A673 (cell line): ENCODE measurements at regions not wholly inside any gene's neighbourhood (a gene's known extent, or its start where the extent isn't known, plus 50 kb on each side); places are given as distances from the start of the nearest gene placed in this dataset.
"Not testable (repeated sequence)": the region's sequence is repeated elsewhere in the genome, so short reads cannot be mapped to it uniquely, and the experiment has no call there.

Experiments used
- BruUV-seq: library from RNA; stranded (reverse); fragments of 400-500 nt; replicated peaks from 2 replicates; lab custom pipeline; 2021; lab: Mats Ljungman, UMichigan
- CTCF ChIA-PET: fragments of 300-600 bp; sonication (Branson Sonifier 250); formaldehyde crosslinking; loops from one replicate; lab custom pipeline; 2022; ENCODE audit warnings: antibody characterized with exemption; lab: Charles Lee
- POLR2A ChIA-PET: fragments of 300-600 bp; sonication (Branson Sonifier 250); formaldehyde crosslinking; loops from one replicate; lab custom pipeline; 2022; ENCODE audit warnings: antibody characterized with exemption; ENCODE audit not compliant: low non-redundant PET; lab: Charles Lee
- DNase-seq: peaks from one replicate; pipeline ENCODE4 v3.0.0-alpha.2; 2015; ENCODE audit warnings: low spot score
- H3K27ac ChIP-seq: fragments of 200-600 bp; sonication (generic); 2 replicates; pipeline ENCODE4 v1.5.1; 2016; ENCODE audit warnings: mixed run types, low read depth, mild to moderate bottlenecking, mixed read lengths, antibody characterized with exemption, low read length; ENCODE audit not compliant: poor library complexity, severe bottlenecking
- H3K27me3 ChIP-seq: fragments of 200-600 bp; sonication (generic); replicated peaks from 2 replicates; pipeline ENCODE4 v1.6.1; 2017; ENCODE audit warnings: mixed run types, low read depth, mild to moderate bottlenecking, mixed read lengths, antibody characterized with exemption, low read length; ENCODE audit not compliant: insufficient read depth, poor library complexity
- H3K36me3 ChIP-seq: fragments of 200-600 bp; sonication (generic); 2 replicates; pipeline ENCODE4 v1.6.1; 2016; ENCODE audit warnings: mixed run types, mild to moderate bottlenecking, mixed read lengths, antibody characterized with exemption, low read length; ENCODE audit not compliant: insufficient read depth, poor library complexity, severe bottlenecking
- H3K4me1 ChIP-seq: fragments of 200-600 bp; sonication (generic); 2 replicates; pipeline ENCODE4 v1.6.1; 2017; ENCODE audit warnings: mixed run types, mild to moderate bottlenecking, mixed read lengths, antibody characterized with exemption, low read length; ENCODE audit not compliant: insufficient read depth, poor library complexity, severe bottlenecking
- H3K4me3 ChIP-seq: fragments of 200-600 bp; sonication (generic); 2 replicates; pipeline ENCODE4 v1.5.1; 2016; ENCODE audit warnings: low read depth, mixed run types, mild to moderate bottlenecking, mixed read lengths, low read length; ENCODE audit not compliant: poor library complexity, severe bottlenecking
- H3K9me3 ChIP-seq: fragments of 200-600 bp; sonication (generic); 2 replicates; pipeline ENCODE4 v1.6.1; 2016; ENCODE audit warnings: mixed run types, low read depth, mild to moderate bottlenecking, mixed read lengths, antibody characterized with exemption, low read length; ENCODE audit not compliant: poor library complexity, severe bottlenecking
- CTCF ChIP-seq: fragments of 300-800, 200-600 bp; sonication (generic); conservative IDR thresholded peaks from 2 replicates; pipeline ENCODE4 v1.5.1; 2017; ENCODE audit warnings: low read depth, mild to moderate bottlenecking, antibody characterized with exemption, low read length, moderate library complexity, mixed read lengths
- EZH2 ChIP-seq: fragments of 200-600 bp; sonication (generic); IDR thresholded peaks from 2 replicates; pipeline ENCODE4 v1.6.1; 2017; ENCODE audit warnings: borderline replicate concordance, low read depth, mild to moderate bottlenecking, mixed read lengths, antibody characterized with exemption, low read length; ENCODE audit not compliant: poor library complexity, severe bottlenecking
- intact Hi-C: fragments of 100-400 bp; cut with micrococcal nuclease; formaldehyde crosslinking; loops from one replicate; pipeline ENCODE4 v1.10.0; 2022; ENCODE audit not compliant: unreplicated experiment

GRCh38 chr5:67547682-67548081 is 351.1 kb upstream of the CD180 start:
- ChIA-PET POLR2A (no interaction called here), CTCF (no interaction called here)
- H3K27ac ChIP-seq, result no peak overlapping the region
- no peaks in the 10 kb centered on the region for H3K27me3 ChIP-seq
- intact Hi-C loops, result no loop called here
- no peaks in the 10 kb centered on the region for H3K36me3 ChIP-seq
- BruUV-seq, result no TSS peak
- no peak for TF ChIP-seq CTCF
- no peak for TF ChIP-seq EZH2
- no peak overlapping the region for H3K4me3 ChIP-seq
- DNase-seq, result no peak
- H3K4me1 ChIP-seq, result peaks cover 7% of the 10 kb centered on the region
- H3K9me3 ChIP-seq, result no peaks in the 10 kb centered on the region

DNA sequence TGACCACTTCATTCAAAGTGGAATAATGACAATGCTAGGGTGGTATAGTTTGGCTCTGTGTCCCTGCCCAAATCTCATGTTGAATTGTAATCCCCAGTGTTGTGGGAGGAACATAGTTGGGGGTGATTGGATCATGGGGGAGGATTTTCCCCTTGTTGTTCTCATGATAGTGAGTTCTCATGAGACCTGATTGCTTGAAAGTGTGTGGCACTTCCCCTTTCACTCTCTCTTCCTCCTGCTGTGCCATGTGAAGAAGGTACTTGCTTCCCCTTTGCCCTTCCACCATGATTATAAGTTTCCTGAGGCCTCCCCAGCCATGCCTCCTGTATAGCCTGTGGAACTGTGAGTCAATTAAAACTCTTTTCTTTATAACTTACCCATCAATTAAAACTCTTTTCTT is 348.3 kb upstream of the CD180 start:
- H3K27me3 ChIP-seq, H3K36me3 ChIP-seq, BruUV-seq, POLR2A ChIA-PET, H3K4me1 ChIP-seq, H3K9me3 ChIP-seq, intact Hi-C loops, DNase-seq, H3K4me3 ChIP-seq, CTCF ChIA-PET, H3K27ac ChIP-seq: not testable (repeated sequence)

- Histone ChIP-seq H3K4me3 (no peak overlapping the region), H3K4me1 (no peaks in the 10 kb centered on the region), H3K27me3 (no peaks in the 10 kb centered on the region), H3K9me3 (no peaks in the 10 kb centered on the region), H3K27ac (no peak overlapping the region), H3K36me3 (no peaks in the 10 kb centered on the region)
- no TSS peak for BruUV-seq
- DNase-seq, result no peak
- TF ChIP-seq EZH2 (no peak), CTCF (no peak)
- CTCF ChIA-PET, result no interaction called here
- intact Hi-C loops, result no loop called here
- POLR2A ChIA-PET, result interaction anchor here (0.5 kb wide), 1 partner anchor 22 kb away, joined by 3 read pairs; no protein-coding TSS in a partner anchor
These were observed 347.2 kb upstream of the CD180 start for GRCh38 chr5:67543720-67544270.

- no peak for TF ChIP-seq EZH2
- TF ChIP-seq CTCF, result no peak
- DNase-seq, result no peak
- no TSS peak for BruUV-seq
- no peak overlapping the region for H3K4me3 ChIP-seq
- intact Hi-C loops, result no loop called here
- CTCF ChIA-PET, result interaction anchor here (0.5 kb wide), 1 partner anchor 653 kb away, joined by 4 read pairs; no protein-coding TSS in a partner anchor
- H3K27ac ChIP-seq, result no peak overlapping the region
- no peaks in the 10 kb centered on the region for H3K36me3 ChIP-seq
- no peaks in the 10 kb centered on the region for H3K27me3 ChIP-seq
- POLR2A ChIA-PET, result no interaction called here
- no peaks in the 10 kb centered on the region for H3K4me1 ChIP-seq
- H3K9me3 ChIP-seq, result no peaks in the 10 kb centered on the region
These were observed 345.9 kb upstream of the CD180 start for GRCh38 chr5:67542479-67542878.
